HCT116 (cell line): ENCODE measurements at regions not wholly inside any gene's neighbourhood (a gene's known extent, or its start where the extent isn't known, plus 50 kb on each side); places are given as distances from the start of the nearest gene placed in this dataset.

Source experiments
- ATAC-seq: fragments of 200-7000 bp; cut with Tn5 transposase; 2 replicates; pipeline ENCODE4 v1.9.1; 2020; ENCODE audit warnings: mild to moderate bottlenecking, moderate library complexity
- BruUV-seq: library from RNA; stranded (reverse); fragments of 400-500 nt; replicated peaks from 2 replicates; lab custom pipeline; 2021; lab: Mats Ljungman, UMichigan
- CTCF ChIA-PET: fragments of 300-600 bp; sonication (Branson Sonifier 250); formaldehyde crosslinking; loops from one replicate; lab custom pipeline; 2021; ENCODE audit warnings: antibody characterized with exemption; lab: Charles Lee
- POLR2A ChIA-PET: fragments of 300-600, 350-600 bp; sonication (Branson Sonifier 250); formaldehyde crosslinking; loops from one replicate; lab custom pipeline; 2021; ENCODE audit warnings: antibody characterized with exemption; lab: Charles Lee
- RAD21 ChIA-PET, 2 experiments: fragments of 300-600 bp; sonication (Branson Sonifier 250); formaldehyde crosslinking; loops; one replicate each; lab custom pipeline; 2023; ENCODE audit warnings: low total read pairs in 2 of 2; ENCODE audit not compliant: uncharacterized antibody in 2 of 2, unreplicated experiment in 2 of 2, low non-redundant PET in 1 of 2; lab: Charles Lee
- DNase-seq: peaks from one replicate; pipeline ENCODE4 v3.0.0-alpha.2; 2010; ENCODE audit warnings: low read depth, low spot score
- H2AFZ ChIP-seq: fragments of 200-600 bp; shearing (Covaris generic), sonication (generic); 2 replicates; pipeline ENCODE4 v1.6.1; 2017; ENCODE audit warnings: low read depth, mixed run types, mixed read lengths, antibody characterized with exemption, low read length; ENCODE audit not compliant: poor library complexity, severe bottlenecking
- H3K27ac ChIP-seq: 2 replicates; pipeline ENCODE4 v1.5.1; 2012; ENCODE audit warnings: low read depth, low read length
- H3K27me3 ChIP-seq: fragments of 200-600 bp; sonication (generic); 2 replicates; pipeline ENCODE4 v1.6.1; 2016; ENCODE audit warnings: mixed run types, low read length, mixed read lengths; ENCODE audit not compliant: insufficient read depth
- H3K36me3 ChIP-seq, 2 experiments: fragments of 200-500 bp in 1 of 2; fragments of 200-600 bp in 1 of 2; sonication (Bioruptor generic) in 1 of 2; sonication (generic) in 1 of 2; 2 replicates each; pipeline versions ENCODE4 v1.5.1 to v1.6.1; 2014 to 2016; ENCODE audit warnings: low read length in 2 of 2, inconsistent platforms in 1 of 2, mixed read lengths in 1 of 2, mixed run types in 1 of 2; ENCODE audit not compliant: insufficient read depth in 2 of 2, control insufficient read depth in 1 of 2
- H3K4me1 ChIP-seq, 2 experiments: fragments of 200-600 bp in 1 of 2; sonication (generic) in 1 of 2; 2 replicates each; pipeline versions ENCODE4 v1.5.1 to v1.6.1; 2012 to 2017; ENCODE audit warnings: low read length in 2 of 2, inconsistent platforms in 1 of 2, mild to moderate bottlenecking in 1 of 2, mixed read lengths in 1 of 2, mixed run types in 1 of 2, moderate library complexity in 1 of 2; ENCODE audit not compliant: insufficient read depth in 2 of 2, control insufficient read depth in 1 of 2
- H3K4me2 ChIP-seq: fragments of 200-600 bp; sonication (generic); 2 replicates; pipeline ENCODE4 v1.6.1; 2017; ENCODE audit warnings: mixed run types, low read length, mixed read lengths
- H3K4me3 ChIP-seq, 2 experiments: fragments of 200-600 bp in 1 of 2; sonication (generic) in 1 of 2; replicated peaks in 1 of 2; 2 replicates each; pipeline ENCODE4 v1.5.1; 2011 to 2016; ENCODE audit warnings: low read length in 2 of 2, control low read depth in 1 of 2, low read depth in 1 of 2, mild to moderate bottlenecking in 1 of 2, mixed read lengths in 1 of 2, mixed run types in 1 of 2
- H3K79me2 ChIP-seq: fragments of 200-600 bp; sonication (generic); 2 replicates; pipeline ENCODE4 v1.6.1; 2017; ENCODE audit warnings: mild to moderate bottlenecking, mixed run types, low read length, moderate library complexity, mixed read lengths; ENCODE audit not compliant: insufficient read depth
- H3K9ac ChIP-seq: fragments of 200-600 bp; sonication (generic); 2 replicates; pipeline ENCODE4 v1.6.1; 2016; ENCODE audit warnings: low read length, mixed read lengths
- H3K9me2 ChIP-seq: fragments of 200-600 bp; sonication (generic), shearing (Covaris generic); 2 replicates; pipeline ENCODE4 v1.6.1; 2017; ENCODE audit warnings: mixed run types, mild to moderate bottlenecking, moderate library complexity; ENCODE audit not compliant: insufficient read depth
- H3K9me3 ChIP-seq, 2 experiments: fragments of 200-500 bp in 1 of 2; fragments of 200-600 bp in 1 of 2; sonication (Bioruptor generic) in 1 of 2; sonication (generic) in 1 of 2; 2 replicates each; pipeline ENCODE4 v1.6.1; 2014 to 2017; ENCODE audit warnings: low read length in 2 of 2, mixed read lengths in 2 of 2, inconsistent platforms in 1 of 2, low read depth in 1 of 2, mild to moderate bottlenecking in 1 of 2, mixed run types in 1 of 2, moderate library complexity in 1 of 2; ENCODE audit not compliant: control insufficient read depth in 1 of 2, insufficient read depth in 1 of 2
- H4K20me1 ChIP-seq: fragments of 200-600 bp; sonication (generic), shearing (Covaris generic); 2 replicates; pipeline ENCODE4 v1.6.1; 2017; ENCODE audit warnings: mixed run types, mild to moderate bottlenecking, moderate library complexity; ENCODE audit not compliant: insufficient read depth
- SP1 ChIP-seq: IDR thresholded peaks from 2 replicates; pipeline ENCODE4 v1.6.1; 2012; ENCODE audit warnings: low read depth
- intact Hi-C: fragments of 100-400 bp; cut with micrococcal nuclease; formaldehyde crosslinking; loops from 2 replicates; pipeline ENCODE4 v1.10.0; 2022
- TF ChIP-seq, protein P1 (sequence below), 3 experiments: fragments of 200-600 bp in 1 of 3; sonication (generic) in 1 of 3; IDR thresholded peaks in 2 of 3; conservative IDR thresholded peaks in 1 of 3; 2 replicates each; pipeline ENCODE4 v1.5.1; 2012 to 2017; ENCODE audit warnings: low read depth in 2 of 3, low read length in 2 of 3, antibody characterized with exemption in 1 of 3, borderline replicate concordance in 1 of 3, control low read depth in 1 of 3, mild to moderate bottlenecking in 1 of 3, mixed read lengths in 1 of 3, mixed run types in 1 of 3, moderate library complexity in 1 of 3; ENCODE audit not compliant: insufficient read depth in 1 of 3
- TF ChIP-seq, protein P2 (sequence below): IDR thresholded peaks from 2 replicates; pipeline ENCODE4 v1.6.1; 2011; ENCODE audit warnings: mild to moderate bottlenecking, low read length, moderate library complexity; ENCODE audit not compliant: insufficient replicate concordance; ENCODE audit errors: extremely low read depth

DNA sequence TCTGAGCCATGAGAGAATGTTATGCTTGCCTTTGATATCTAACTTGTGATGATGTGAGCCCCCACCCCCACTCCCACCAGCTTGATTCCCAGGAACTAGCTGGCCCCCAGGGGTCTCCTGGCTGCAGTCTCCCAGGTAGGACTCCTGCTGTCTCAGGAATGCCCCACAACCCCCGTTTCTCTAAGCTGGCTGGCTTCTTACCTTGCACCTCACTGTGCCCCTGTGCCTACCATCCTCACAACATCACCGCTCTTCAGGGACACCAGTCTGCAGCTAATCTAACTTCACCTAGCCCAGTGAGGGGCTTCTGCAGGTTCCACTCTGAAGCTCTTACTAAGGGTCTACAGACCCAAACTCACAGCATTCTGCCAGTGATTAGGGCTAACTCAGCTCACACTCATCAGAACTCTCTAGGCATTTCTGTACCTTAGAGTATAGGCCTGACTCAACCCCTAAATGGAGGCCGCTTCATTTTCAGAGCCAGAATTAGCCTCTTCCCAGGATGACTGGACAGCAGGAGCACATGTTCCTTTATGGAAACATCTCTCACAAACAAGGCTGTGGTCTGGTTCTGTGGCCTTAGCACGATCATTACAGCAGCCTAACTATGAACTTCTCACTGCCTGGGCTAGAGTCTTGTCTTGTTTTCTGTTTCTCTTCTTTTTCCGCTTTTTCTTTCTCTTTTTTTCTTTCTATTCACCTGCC lies 72.8 kb upstream of the IFNG-AS1 start:
- Histone ChIP-seq H3K9me3 (no peaks in the 10 kb centered on the region), H3K4me2 (no peak overlapping the region), H2AFZ (no peak overlapping the region), H3K9me2 (no peaks in the 10 kb centered on the region), H3K4me1 (peaks cover 0 to 11% of the 10 kb centered on the region in 2 experiments; a peak in 2 of 4 replicates), H3K4me3 (no peak overlapping the region), H3K79me2 (no peaks in the 10 kb centered on the region), H3K9ac (no peak overlapping the region), H3K27me3 (no peaks in the 10 kb centered on the region), H4K20me1 (no peaks in the 10 kb centered on the region), H3K27ac (no peak overlapping the region), H3K36me3 (no peaks in the 10 kb centered on the region)
- BruUV-seq = no TSS peak
- intact Hi-C loops = no loop called here
- ChIA-PET CTCF (no interaction called here), RAD21 (no interaction called here), POLR2A (no interaction called here)
- DNase-seq (no peak), ATAC-seq (no peak)
- TF ChIP-seq, protein P1, sequence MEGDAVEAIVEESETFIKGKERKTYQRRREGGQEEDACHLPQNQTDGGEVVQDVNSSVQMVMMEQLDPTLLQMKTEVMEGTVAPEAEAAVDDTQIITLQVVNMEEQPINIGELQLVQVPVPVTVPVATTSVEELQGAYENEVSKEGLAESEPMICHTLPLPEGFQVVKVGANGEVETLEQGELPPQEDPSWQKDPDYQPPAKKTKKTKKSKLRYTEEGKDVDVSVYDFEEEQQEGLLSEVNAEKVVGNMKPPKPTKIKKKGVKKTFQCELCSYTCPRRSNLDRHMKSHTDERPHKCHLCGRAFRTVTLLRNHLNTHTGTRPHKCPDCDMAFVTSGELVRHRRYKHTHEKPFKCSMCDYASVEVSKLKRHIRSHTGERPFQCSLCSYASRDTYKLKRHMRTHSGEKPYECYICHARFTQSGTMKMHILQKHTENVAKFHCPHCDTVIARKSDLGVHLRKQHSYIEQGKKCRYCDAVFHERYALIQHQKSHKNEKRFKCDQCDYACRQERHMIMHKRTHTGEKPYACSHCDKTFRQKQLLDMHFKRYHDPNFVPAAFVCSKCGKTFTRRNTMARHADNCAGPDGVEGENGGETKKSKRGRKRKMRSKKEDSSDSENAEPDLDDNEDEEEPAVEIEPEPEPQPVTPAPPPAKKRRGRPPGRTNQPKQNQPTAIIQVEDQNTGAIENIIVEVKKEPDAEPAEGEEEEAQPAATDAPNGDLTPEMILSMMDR (IDR thresholded peaks at IDR 0.05 in 2 of 3, conservative IDR thresholded peaks at IDR 0.05 in 1 of 3; ENCODE audit: borderline replicate concordance in 1 of 3, insufficient read depth in 1 of 3, low read depth in 2 of 3, low read length in 2 of 3) = no peak
- no peak for TF ChIP-seq SP1
- TF ChIP-seq, protein P2, sequence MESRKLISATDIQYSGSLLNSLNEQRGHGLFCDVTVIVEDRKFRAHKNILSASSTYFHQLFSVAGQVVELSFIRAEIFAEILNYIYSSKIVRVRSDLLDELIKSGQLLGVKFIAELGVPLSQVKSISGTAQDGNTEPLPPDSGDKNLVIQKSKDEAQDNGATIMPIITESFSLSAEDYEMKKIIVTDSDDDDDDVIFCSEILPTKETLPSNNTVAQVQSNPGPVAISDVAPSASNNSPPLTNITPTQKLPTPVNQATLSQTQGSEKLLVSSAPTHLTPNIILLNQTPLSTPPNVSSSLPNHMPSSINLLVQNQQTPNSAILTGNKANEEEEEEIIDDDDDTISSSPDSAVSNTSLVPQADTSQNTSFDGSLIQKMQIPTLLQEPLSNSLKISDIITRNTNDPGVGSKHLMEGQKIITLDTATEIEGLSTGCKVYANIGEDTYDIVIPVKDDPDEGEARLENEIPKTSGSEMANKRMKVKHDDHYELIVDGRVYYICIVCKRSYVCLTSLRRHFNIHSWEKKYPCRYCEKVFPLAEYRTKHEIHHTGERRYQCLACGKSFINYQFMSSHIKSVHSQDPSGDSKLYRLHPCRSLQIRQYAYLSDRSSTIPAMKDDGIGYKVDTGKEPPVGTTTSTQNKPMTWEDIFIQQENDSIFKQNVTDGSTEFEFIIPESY = no peak
